K562 (cell line): ENCODE measurements at regions not wholly inside any gene's neighbourhood (a gene's known extent, or its start where the extent isn't known, plus 50 kb on each side); places are given as distances from the start of the nearest gene placed in this dataset.

Source experiments
- CTCF ChIP-seq, 3 experiments: IDR thresholded peaks in 2 of 3; conservative IDR thresholded peaks in 1 of 3; 2 replicates each; pipeline ENCODE4 v1.5.1; 2011 to 2012; ENCODE audit warnings: low read length in 3 of 3, mild to moderate bottlenecking in 3 of 3, control low read depth in 2 of 3, improper control_type of control experiment in 1 of 3, inconsistent platforms in 1 of 3, low read depth in 1 of 3, mixed read lengths in 1 of 3, moderate library complexity in 1 of 3; ENCODE audit not compliant: insufficient read depth in 2 of 3
- EP300 ChIP-seq: IDR thresholded peaks from 2 replicates; pipeline ENCODE4 v1.6.1; 2012; ENCODE audit warnings: low read length, improper control_type of control experiment
- GABPB1 ChIP-seq: sonication (generic); formaldehyde crosslinking; IDR thresholded peaks from 2 replicates; pipeline ENCODE4 v1.8.0; 2022; ENCODE audit warnings: mild to moderate bottlenecking, missing genetic modification reagents
- GATAD2B ChIP-seq: fragments of 450-650 bp; IDR thresholded peaks from 2 replicates; pipeline ENCODE4 v1.6.1; 2017; ENCODE audit warnings: mild to moderate bottlenecking, borderline replicate concordance

GRCh38 chr4:123469245-123469644 lies 72.7 kb downstream of the SPRY1 start:
- TF ChIP-seq CTCF (IDR thresholded peaks at IDR 0.05 in 2 of 3, conservative IDR thresholded peaks at IDR 0.05 in 1 of 3; ENCODE audit: insufficient read depth in 2 of 3, low read depth in 1 of 3, low read length in 3 of 3): no peak
- no peak for TF ChIP-seq GABPB1
- TF ChIP-seq GATAD2B: no peak
- no peak for TF ChIP-seq EP300
